ENCODE measurements at regions not wholly inside any gene's neighbourhood (a gene's known extent, or its start where the extent isn't known, plus 50 kb on each side); places are given as distances from the start of the nearest gene placed in this dataset.

DNA sequence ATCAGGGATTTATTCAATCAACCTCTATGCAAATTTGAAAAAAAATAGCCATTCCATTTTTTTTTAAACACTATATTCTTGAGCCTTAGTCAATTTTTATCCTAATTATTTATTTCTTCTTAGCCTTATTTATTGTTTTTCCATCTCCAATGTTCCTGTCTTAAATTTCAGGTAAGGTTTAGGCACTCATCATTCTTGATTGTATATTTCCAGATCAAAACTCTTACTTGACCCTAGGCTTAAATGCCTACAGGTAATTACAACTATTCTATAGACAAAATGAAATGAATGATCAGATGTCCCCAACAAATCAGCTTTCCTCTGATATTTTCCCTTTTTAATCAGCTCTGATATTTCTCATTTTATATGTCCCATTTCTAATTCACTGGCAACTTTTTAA lies 402.6 kb upstream of the EPHA7 start:
- Histone ChIP-seq H3K4me3 (no peak overlapping the region), H3K4me1 (no peaks in the 10 kb centered on the region), H3K36me3 (no peaks in the 10 kb centered on the region), H3K9ac (ENCODE audit: low read depth in 2 of 2, low read length in 2 of 2) (no peak overlapping the region), H3K27ac (no peak overlapping the region), H3K9me3 (no peaks in the 10 kb centered on the region), H3K27me3 (no peaks in the 10 kb centered on the region)
- intact Hi-C loops (cut with DNase I): no loop called here
- TF ChIP-seq, protein P1, sequence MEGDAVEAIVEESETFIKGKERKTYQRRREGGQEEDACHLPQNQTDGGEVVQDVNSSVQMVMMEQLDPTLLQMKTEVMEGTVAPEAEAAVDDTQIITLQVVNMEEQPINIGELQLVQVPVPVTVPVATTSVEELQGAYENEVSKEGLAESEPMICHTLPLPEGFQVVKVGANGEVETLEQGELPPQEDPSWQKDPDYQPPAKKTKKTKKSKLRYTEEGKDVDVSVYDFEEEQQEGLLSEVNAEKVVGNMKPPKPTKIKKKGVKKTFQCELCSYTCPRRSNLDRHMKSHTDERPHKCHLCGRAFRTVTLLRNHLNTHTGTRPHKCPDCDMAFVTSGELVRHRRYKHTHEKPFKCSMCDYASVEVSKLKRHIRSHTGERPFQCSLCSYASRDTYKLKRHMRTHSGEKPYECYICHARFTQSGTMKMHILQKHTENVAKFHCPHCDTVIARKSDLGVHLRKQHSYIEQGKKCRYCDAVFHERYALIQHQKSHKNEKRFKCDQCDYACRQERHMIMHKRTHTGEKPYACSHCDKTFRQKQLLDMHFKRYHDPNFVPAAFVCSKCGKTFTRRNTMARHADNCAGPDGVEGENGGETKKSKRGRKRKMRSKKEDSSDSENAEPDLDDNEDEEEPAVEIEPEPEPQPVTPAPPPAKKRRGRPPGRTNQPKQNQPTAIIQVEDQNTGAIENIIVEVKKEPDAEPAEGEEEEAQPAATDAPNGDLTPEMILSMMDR (IDR thresholded peaks at IDR 0.05): no peak
- DNase-seq: no peak

DNA sequence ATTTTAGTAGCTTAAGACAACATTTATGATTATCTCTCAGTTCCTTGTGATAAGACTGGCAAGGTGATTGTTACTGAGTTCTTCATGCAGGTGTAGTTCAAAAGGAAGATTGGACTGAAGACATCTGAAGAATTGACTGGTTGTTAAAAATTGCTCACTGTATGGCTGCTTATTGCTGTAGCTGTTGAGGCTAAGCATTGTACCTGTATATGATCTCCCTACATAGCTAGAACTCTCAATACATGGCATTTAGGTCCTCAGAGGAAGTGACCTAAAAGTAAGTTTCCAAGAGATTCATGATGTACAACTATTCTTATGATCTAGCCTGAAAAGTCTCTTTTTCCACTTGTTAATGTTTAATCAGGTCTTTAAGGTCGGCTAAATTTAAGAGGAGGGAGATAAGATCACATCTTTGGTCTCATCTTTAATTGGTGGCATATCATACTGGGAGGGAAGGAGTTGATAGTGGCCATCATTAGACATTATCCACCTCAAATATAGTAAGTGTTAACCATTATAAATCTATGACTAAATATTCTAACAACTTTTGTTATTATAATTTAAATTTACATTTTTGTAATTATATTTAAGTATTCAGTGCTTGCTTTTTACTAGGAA lies 401.2 kb upstream of the EPHA7 start:
- TF ChIP-seq, protein P1 (IDR thresholded peaks at IDR 0.05): no peak
- Histone ChIP-seq H3K36me3 (no peaks in the 10 kb centered on the region), H3K27me3 (no peaks in the 10 kb centered on the region), H3K9ac (ENCODE audit: low read depth in 2 of 2, low read length in 2 of 2) (no peak overlapping the region), H3K27ac (no peak overlapping the region), H3K4me3 (no peak overlapping the region), H3K9me3 (no peaks in the 10 kb centered on the region), H3K4me1 (no peaks in the 10 kb centered on the region)
- DNase-seq: no peak
- intact Hi-C loops (cut with DNase I): no loop called here

DNA sequence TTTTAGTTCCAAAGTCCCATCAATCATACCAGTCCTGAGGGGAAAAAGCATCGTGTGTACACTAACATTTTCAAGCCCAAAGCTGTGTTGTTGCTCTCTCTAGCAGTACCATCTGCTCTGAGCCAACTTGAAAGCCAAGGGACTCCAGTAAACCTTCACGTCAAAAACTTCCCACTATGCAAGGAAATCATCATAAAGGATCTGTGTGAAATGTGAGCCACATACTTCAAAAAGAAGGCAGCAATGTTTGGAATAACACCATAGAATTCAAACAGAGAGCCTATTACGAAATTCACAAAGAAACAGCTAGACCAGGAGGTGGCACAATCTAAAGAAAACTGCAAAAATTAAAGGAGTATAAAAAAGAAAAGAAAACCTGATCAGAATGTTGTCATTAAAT lies 399.8 kb upstream of the EPHA7 start:
- no peak overlapping the region for H3K9ac ChIP-seq (ENCODE audit: low read depth in 2 of 2, low read length in 2 of 2)
- TF ChIP-seq, protein P1 (IDR thresholded peaks at IDR 0.05): no peak
- no peak overlapping the region for H3K4me3 ChIP-seq
- H3K36me3 ChIP-seq: no peaks in the 10 kb centered on the region
- H3K27me3 ChIP-seq: no peaks in the 10 kb centered on the region
- DNase-seq: no peak
- no peaks in the 10 kb centered on the region for H3K9me3 ChIP-seq
- H3K4me1 ChIP-seq: no peaks in the 10 kb centered on the region
- no peak overlapping the region for H3K27ac ChIP-seq
- intact Hi-C loops (cut with DNase I): no loop called here

DNA sequence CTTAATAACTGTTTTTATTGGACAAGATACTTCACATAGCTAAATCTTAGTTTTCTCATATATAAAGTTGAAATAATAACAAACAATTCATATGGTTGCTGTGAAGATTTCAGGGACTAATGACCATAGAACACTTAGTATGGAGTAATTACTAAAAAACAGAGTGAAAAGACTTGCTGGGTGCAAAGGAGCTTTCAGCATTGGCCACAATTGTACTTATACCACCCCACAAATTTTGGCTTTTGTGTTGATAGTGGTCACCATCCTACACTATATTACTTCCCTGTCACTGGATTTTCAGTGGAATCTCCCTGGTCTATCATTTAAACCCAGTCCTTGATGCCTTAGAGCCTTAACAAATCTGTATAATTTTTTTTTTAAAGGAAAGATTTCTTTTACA lies 398.6 kb upstream of the EPHA7 start:
- Histone ChIP-seq H3K4me1 (no peaks in the 10 kb centered on the region), H3K9me3 (no peaks in the 10 kb centered on the region), H3K36me3 (no peaks in the 10 kb centered on the region), H3K9ac (ENCODE audit: low read depth in 2 of 2, low read length in 2 of 2) (no peak overlapping the region), H3K27me3 (no peaks in the 10 kb centered on the region), H3K27ac (no peak overlapping the region), H3K4me3 (no peak overlapping the region)
- intact Hi-C loops (cut with DNase I): no loop called here
- DNase-seq: no peak
- TF ChIP-seq, protein P1 (IDR thresholded peaks at IDR 0.05): no peak

DNA sequence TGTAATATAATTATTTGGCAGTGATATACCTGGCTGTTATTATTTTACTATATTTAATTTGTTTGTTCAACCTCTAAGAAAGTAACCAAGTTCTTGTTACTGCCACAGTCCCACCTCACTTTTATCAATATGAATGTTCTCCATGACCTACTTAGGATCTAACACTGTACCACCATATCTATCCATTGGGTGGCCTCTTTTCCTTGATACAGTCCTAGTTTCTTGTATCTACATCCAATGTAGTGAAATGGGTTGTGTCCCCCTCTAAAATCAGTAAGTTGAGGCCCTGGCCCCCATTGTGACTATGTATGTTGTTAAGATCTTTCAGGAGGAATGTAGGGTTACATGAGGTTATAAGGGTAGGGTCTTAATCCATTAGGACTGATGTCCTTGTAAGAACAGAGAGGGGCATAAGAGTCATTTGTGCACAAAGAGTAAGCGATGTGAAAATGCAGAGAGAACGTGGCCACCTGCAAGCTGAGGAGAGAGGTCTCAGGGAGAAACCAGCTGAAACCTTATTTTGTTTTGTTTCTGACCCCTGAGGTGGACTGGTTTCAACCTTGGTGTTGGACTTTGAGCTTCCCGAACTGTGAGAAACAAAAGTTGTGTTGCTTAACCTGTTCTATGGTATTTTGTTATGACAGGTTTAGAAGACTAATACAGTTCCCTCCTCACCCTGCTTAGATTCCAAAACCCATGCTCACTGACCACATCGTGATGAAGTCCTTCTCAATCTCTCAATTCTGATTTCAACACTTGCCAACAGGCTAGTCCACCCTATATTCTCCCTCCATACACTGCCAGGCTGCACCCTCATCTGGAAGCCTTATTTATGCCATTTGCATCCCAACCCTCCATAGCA lies 387.3 kb upstream of the EPHA7 start:
- Histone ChIP-seq H3K36me3 (no peaks in the 10 kb centered on the region), H3K4me1 (no peaks in the 10 kb centered on the region), H3K4me3 (no peak overlapping the region), H3K9me3 (no peaks in the 10 kb centered on the region), H3K9ac (ENCODE audit: low read depth in 2 of 2, low read length in 2 of 2) (no peak overlapping the region), H3K27ac (no peak overlapping the region), H3K27me3 (no peaks in the 10 kb centered on the region)
- intact Hi-C loops (cut with DNase I): no loop called here
- TF ChIP-seq, protein P1 (IDR thresholded peaks at IDR 0.05): no peak
- no peak for DNase-seq
